K562 (cell line): ENCODE measurements at regions not wholly inside any gene's neighbourhood (a gene's known extent, or its start where the extent isn't known, plus 50 kb on each side); places are given as distances from the start of the nearest gene placed in this dataset.

Source experiments
- ATAC-seq: fragments of 200-7000 bp; cut with Tn5 transposase; 3 replicates; pipeline ENCODE4 v1.9.1; 2020; ENCODE audit warnings: moderate library complexity
- BruUV-seq: library from RNA; stranded (reverse); fragments of 400-500 nt; replicated peaks from 2 replicates; lab custom pipeline; 2021; lab: Mats Ljungman, UMichigan
- CTCF ChIA-PET: fragments of 300-600 bp; formaldehyde crosslinking; extraction: SDS; loops from one replicate; lab custom pipeline; 2021; ENCODE audit warnings: low intra/inter-chr PET ratio; lab: Yijun Ruan, JAX
- POLR2A ChIA-PET: fragments of 300-600, 350-650 bp; sonication (Branson Sonifier 250); formaldehyde crosslinking; extraction: SDS; loops from one replicate; lab custom pipeline; 2021; ENCODE audit warnings: antibody characterized with exemption, inconsistent platforms; lab: Yijun Ruan, JAX
- DNase-seq, 4 experiments: peaks; one replicate each; pipeline versions ENCODE4 v3.0.0 to v3.0.0-alpha.2; 2011 to 2018; ENCODE audit warnings: low spot score in 3 of 4, mixed read lengths in 3 of 4; ENCODE audit errors: extremely low read depth in 1 of 4
- FAIRE-seq: peaks from 2 replicates; lab custom pipeline; 2011; peaks lifted over from hg19 to GRCh38; lab: Jason Lieb, UNC
- H2AFZ ChIP-seq: 2 replicates; pipeline ENCODE4 v1.6.0; 2011; ENCODE audit warnings: low read depth, low read length, control low read depth, inconsistent platforms
- H3K27ac ChIP-seq: fragments of 200-600 bp; 3 replicates; pipeline ENCODE4 v1.8.0; 2011; ENCODE audit warnings: low read depth, mild to moderate bottlenecking, control low read depth, inconsistent platforms, low read length, moderate library complexity, mixed read lengths; ENCODE audit errors: extremely low read depth
- H3K27me3 ChIP-seq, 2 experiments: fragments of 300-600 bp in 1 of 2; 2 replicates in 1 of 2; 3 replicates in 1 of 2; pipeline versions ENCODE4 v1.6.0 to v1.8.0; 2011; ENCODE audit warnings: inconsistent platforms in 2 of 2, low read length in 2 of 2, mild to moderate bottlenecking in 1 of 2, mixed read lengths in 1 of 2, moderate library complexity in 1 of 2; ENCODE audit not compliant: control insufficient read depth in 2 of 2, insufficient read depth in 2 of 2
- H3K36me3 ChIP-seq: fragments of 300-600 bp; 3 replicates; pipeline ENCODE4 v1.8.0; 2011; ENCODE audit warnings: mild to moderate bottlenecking, low read length, inconsistent platforms; ENCODE audit not compliant: control insufficient read depth, insufficient read depth
- H3K4me1 ChIP-seq, 2 experiments: fragments of 200-600 bp in 1 of 2; replicated peaks in 1 of 2; 2 replicates in 1 of 2; 3 replicates in 1 of 2; pipeline versions ENCODE4 v1.5.1 to v1.8.0; 2011; ENCODE audit warnings: inconsistent platforms in 2 of 2, low read length in 2 of 2, mild to moderate bottlenecking in 1 of 2, mixed read lengths in 1 of 2, moderate library complexity in 1 of 2; ENCODE audit not compliant: control insufficient read depth in 2 of 2, insufficient read depth in 2 of 2
- H3K4me2 ChIP-seq: 2 replicates; pipeline ENCODE4 v1.6.1; 2011; ENCODE audit warnings: low read length, control low read depth, inconsistent platforms, mixed read lengths; ENCODE audit not compliant: insufficient read depth
- H3K4me3 ChIP-seq: fragments of 200-600 bp; sonication (generic), shearing (Covaris generic); 2 replicates; pipeline ENCODE4 v1.5.1; 2016; ENCODE audit warnings: control low read depth, inconsistent platforms
- H3K79me2 ChIP-seq: fragments of 200-600 bp; 3 replicates; pipeline ENCODE4 v1.8.0; 2011; ENCODE audit warnings: low read length, inconsistent platforms; ENCODE audit not compliant: control insufficient read depth, insufficient read depth
- H3K9ac ChIP-seq, 2 experiments: 2 replicates each; pipeline versions ENCODE4 v1.6.0 to v1.6.1; 2011; ENCODE audit warnings: low read depth in 2 of 2, low read length in 2 of 2, control low read depth in 1 of 2, inconsistent platforms in 1 of 2, mild to moderate bottlenecking in 1 of 2, mixed read lengths in 1 of 2; ENCODE audit not compliant: insufficient read depth in 1 of 2
- H3K9me1 ChIP-seq: one replicate; pipeline ENCODE4 v1.6.0; 2011; ENCODE audit warnings: inconsistent platforms, mild to moderate bottlenecking, low read length, moderate library complexity; ENCODE audit not compliant: control insufficient read depth, insufficient read depth
- H3K9me3 ChIP-seq: replicated peaks from 2 replicates; pipeline ENCODE4 v1.5.1; 2011; ENCODE audit warnings: low read depth, low read length, inconsistent platforms; ENCODE audit not compliant: control insufficient read depth, insufficient read depth
- H4K20me1 ChIP-seq: replicated peaks from 2 replicates; pipeline ENCODE4 v1.6.1; 2011; ENCODE audit warnings: low read length, inconsistent platforms, mixed read lengths; ENCODE audit not compliant: control insufficient read depth, insufficient read depth
- ETV1 ChIP-seq: fragments of 450-650 bp; conservative IDR thresholded peaks from 2 replicates; pipeline ENCODE4 v1.6.1; 2016; ENCODE audit warnings: missing genetic modification characterization, control low read depth, low read depth, missing compliant biosample characterization
- GABPB1 ChIP-seq: sonication (generic); formaldehyde crosslinking; IDR thresholded peaks from 2 replicates; pipeline ENCODE4 v1.8.0; 2022; ENCODE audit warnings: mild to moderate bottlenecking, missing genetic modification reagents
- L3MBTL2 ChIP-seq: fragments of 450-650 bp; IDR thresholded peaks from 2 replicates; pipeline ENCODE4 v1.6.1; 2016; ENCODE audit warnings: mild to moderate bottlenecking, moderate library complexity
- MAX ChIP-seq: sonication (generic); formaldehyde crosslinking; IDR thresholded peaks from 2 replicates; pipeline ENCODE4 v1.9.0; 2022; ENCODE audit warnings: mild to moderate bottlenecking, missing genetic modification reagents
- MXD1 ChIP-seq: fragments of 250-450 bp; sonication (Bioruptor Pico); IDR thresholded peaks from 2 replicates; pipeline ENCODE4 v1.8.0; 2021; ENCODE audit warnings: borderline replicate concordance, mild to moderate bottlenecking, moderate library complexity; ENCODE audit not compliant: poor library complexity, severe bottlenecking
- RNF2 ChIP-seq: sonication (generic); IDR thresholded peaks from 2 replicates; pipeline ENCODE4 v1.6.1; 2016
- SIN3A ChIP-seq, 2 experiments: fragments of 150-350 bp in 1 of 2; IDR thresholded peaks; 2 replicates each; pipeline ENCODE4 v1.6.1; 2011 to 2016; ENCODE audit warnings: borderline replicate concordance in 2 of 2, low read depth in 2 of 2, low read length in 2 of 2, mild to moderate bottlenecking in 2 of 2, moderate library complexity in 2 of 2; ENCODE audit not compliant: control insufficient read depth in 1 of 2
- SMARCE1 ChIP-seq: fragments of 450-650 bp; IDR thresholded peaks from 2 replicates; pipeline ENCODE4 v1.7.1; 2016; ENCODE audit warnings: mild to moderate bottlenecking
- TCF3 ChIP-seq: sonication (generic); formaldehyde crosslinking; IDR thresholded peaks from 2 replicates; pipeline ENCODE4 v1.4.0; 2020; ENCODE audit warnings: mild to moderate bottlenecking, missing genetic modification reagents
- ZMIZ1 ChIP-seq, 2 experiments: fragments of 150-350 bp in 1 of 2; IDR thresholded peaks; 2 replicates each; pipeline ENCODE4 v1.6.1; 2012 to 2016; ENCODE audit warnings: low read depth in 2 of 2, low read length in 2 of 2, mild to moderate bottlenecking in 1 of 2, moderate library complexity in 1 of 2
- ZNF592 ChIP-seq: fragments of 450-650 bp; IDR thresholded peaks from 2 replicates; pipeline ENCODE4 v1.6.1; 2017; ENCODE audit warnings: antibody characterized with exemption, mild to moderate bottlenecking
- WGBS: fragments of 100-300 bp; shearing (Covaris generic); methylation state at CpG from one replicate; pipeline ENCODE4 v1.1.6; 2016; ENCODE audit warnings: low coverage, mixed read lengths; ENCODE audit not compliant: insufficient coverage; ENCODE audit errors: missing lambda C conversion rate; 5-methylcytosine and 5-hydroxymethylcytosine counted together
- in situ Hi-C: fragments of 300-500 bp; cut with MboI; formaldehyde crosslinking; loops from 4 replicates; pipeline ENCODE4 v1.15.0; 2018; ENCODE audit warnings: inconsistent platforms, mixed read lengths
- intact Hi-C: fragments of 100-400 bp; cut with micrococcal nuclease; formaldehyde crosslinking; loops from 2 replicates; pipeline ENCODE4 v1.14.2; 2022

DNA sequence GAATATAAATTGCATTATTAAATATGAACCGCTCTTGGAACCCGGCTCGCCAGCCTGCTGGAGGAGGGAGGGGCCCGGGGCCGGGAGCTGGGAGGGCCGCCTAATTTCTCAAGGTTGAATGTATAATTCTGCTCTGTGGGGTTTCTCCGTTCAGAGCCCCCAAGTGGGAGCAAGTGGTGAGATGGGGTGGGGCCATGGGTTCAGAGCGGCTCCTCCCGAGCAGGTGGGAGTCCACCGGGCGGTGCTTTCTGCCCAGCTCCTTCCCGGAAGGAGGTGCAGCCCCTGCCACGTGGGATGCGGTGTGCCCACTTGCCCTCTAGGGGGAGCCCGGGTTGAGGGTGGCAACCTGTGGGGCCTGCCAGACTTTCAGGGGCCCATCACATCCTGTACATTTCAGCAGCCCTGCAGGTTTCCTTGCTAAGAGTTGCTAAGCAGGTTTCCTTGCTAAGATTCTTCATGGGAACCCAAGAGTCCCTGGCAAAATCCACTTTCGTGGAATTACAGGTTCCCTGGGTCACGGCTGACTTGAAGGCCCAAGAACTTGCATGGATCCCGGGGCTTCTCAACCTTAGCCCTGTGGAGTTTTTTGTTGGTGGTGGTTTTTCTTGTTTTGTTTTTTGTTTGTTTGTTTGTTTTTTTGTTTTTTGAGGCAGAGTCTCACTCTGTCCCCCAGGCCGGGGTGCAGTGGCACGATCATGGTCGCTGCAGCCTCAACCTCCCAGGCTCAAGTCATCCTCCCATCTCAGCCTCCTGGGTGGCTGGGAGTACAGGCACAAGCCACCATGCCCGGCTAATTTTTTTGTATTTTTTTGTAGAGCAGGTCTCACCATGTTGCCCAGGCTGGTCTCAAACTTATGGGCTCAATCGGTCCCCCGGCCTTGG is 196.7 kb upstream of the GSE1 start:
- Histone ChIP-seq H3K9me3 (peaks cover 13% of the 10 kb centered on the region), H2AFZ (peak overlapping the region; percentile 74), H3K27me3 (no peaks in the 10 kb centered on the region), H3K4me3 (no peak overlapping the region), H3K27ac (peak overlapping the region; percentile 36), H4K20me1 (peaks cover 5% of the 10 kb centered on the region; the same call in 1 of the 2 replicates), H3K36me3 (no peaks in the 10 kb centered on the region), H3K4me2 (peak overlapping the region; percentile 37), H3K9ac (peak overlapping the region; percentile 18 to 46; a peak in 3 of 4 replicates), H3K9me1 (peaks cover 3% of the 10 kb centered on the region), H3K4me1 (peaks cover 14 to 62% of the 10 kb centered on the region in 2 experiments), H3K79me2 (peaks cover 6% of the 10 kb centered on the region; the same call in 2 of the 3 replicates)
- intact Hi-C loops (no loop called here), in situ Hi-C loops (no loop called here)
- 48% methylated on average over 24 of the region's 24 CpGs for WGBS
- peak; percentile 89 for FAIRE-seq
- BruUV-seq = no TSS peak
- POLR2A ChIA-PET = interaction anchor here (0.5 to 1.2 kb wide), 8 partner anchors 13 to 199 kb away, joined by 3 to 8 read pairs (median 3); no protein-coding TSS in a partner anchor
- DNase-seq = peak; percentile 92 to 96 (median 93)
- ATAC-seq = peak; percentile 93
- CTCF ChIA-PET = interaction anchor here (0.6 to 1.6 kb wide), 4 partner anchors 21 to 337 kb away, joined by 3 to 4 read pairs (median 3); no protein-coding TSS in a partner anchor
- TF ChIP-seq TCF3 (peak; percentile 18; the same call in 1 of the 2 replicates), ETV1 (tag) (peak; percentile 77), MXD1 (CRISPR knock-in tag) (peak; percentile 25), MAX (CRISPR knock-in tag) (peak; percentile 94), L3MBTL2 (peak; percentile 84), ZNF592 (peak; percentile 82), ZMIZ1 (IDR thresholded peaks at IDR 0.05; ENCODE audit: low read depth in 2 of 2, low read length in 2 of 2) (0 out of 4 replicates have a peak, but pooled peaks of 1 of the 2 experiments have one; percentile 42), RNF2 (peak; percentile 37; the same call in 1 of the 2 replicates), SIN3A (IDR thresholded peaks at IDR 0.05; ENCODE audit: borderline replicate concordance in 2 of 2, control insufficient read depth in 1 of 2, low read depth in 2 of 2, low read length in 2 of 2) (peak in 1 of 2 experiments; percentile 67; a peak in 1 of 4 replicates), SMARCE1 (no peak), GABPB1 (CRISPR knock-in tag) (peak; percentile 46; the same call in 1 of the 2 replicates)
